ENCODE measurements at regions not wholly inside any gene's neighbourhood (a gene's known extent, or its start where the extent isn't known, plus 50 kb on each side); places are given as distances from the start of the nearest gene placed in this dataset.

GRCh38 chr3:168888781-168889180, 774.7 kb downstream of the MECOM start:
- no peak overlapping the region for H3K23ac ChIP-seq (ENCODE audit: low read length)
- no peak overlapping the region for H3K56ac ChIP-seq (ENCODE audit: low read length)
- no peak overlapping the region for H4K8ac ChIP-seq (ENCODE audit: low read depth, low read length)
- no peak overlapping the region for H3K18ac ChIP-seq (ENCODE audit: low read length)
- no peak overlapping the region for H4K5ac ChIP-seq (ENCODE audit: low read length)
- no peak overlapping the region for H2AK5ac ChIP-seq (ENCODE audit: low read length)
- H3K79me1 ChIP-seq (ENCODE audit: low read length), result no peaks in the 10 kb centered on the region
- H3K27ac ChIP-seq (ENCODE audit: low read depth, low read length), result no peak overlapping the region
- H3K79me2 ChIP-seq (ENCODE audit: control insufficient read depth, insufficient read depth, low read length), result no peaks in the 10 kb centered on the region
- H3K4me2 ChIP-seq (ENCODE audit: low read length), result no peak overlapping the region
- no peaks in the 10 kb centered on the region for H3K27me3 ChIP-seq (ENCODE audit: insufficient read depth, low read length, poor library complexity)
- no peak overlapping the region for H3K9ac ChIP-seq (ENCODE audit: low read length)
- no peak overlapping the region for H2BK120ac ChIP-seq (ENCODE audit: low read depth, low read length)
- H3K4me1 ChIP-seq (ENCODE audit: control insufficient read depth, low read depth, low read length), result no peaks in the 10 kb centered on the region
- no peak overlapping the region for H2BK5ac ChIP-seq (ENCODE audit: low read length)
- H3K36me3 ChIP-seq (ENCODE audit: control insufficient read depth, insufficient read depth, low read length), result no peaks in the 10 kb centered on the region
- H3K4me3 ChIP-seq (ENCODE audit: low read length), result no peak overlapping the region
- WGBS (ENCODE audit: extremely low coverage, insufficient coverage, low lambda C conversion rate), result no CpG with 5 or more reads among the region's 2 CpGs
- H3K4ac ChIP-seq (ENCODE audit: low read depth, low read length), result no peak overlapping the region
- no peak for DNase-seq
- no peak overlapping the region for H2BK15ac ChIP-seq (replicated peaks; ENCODE audit: low read depth)

- H2BK15ac ChIP-seq (replicated peaks; ENCODE audit: low read depth), result no peak overlapping the region
- no peak overlapping the region for H3K56ac ChIP-seq (ENCODE audit: low read length)
- H3K23ac ChIP-seq (ENCODE audit: low read length), result no peak overlapping the region
- no peak overlapping the region for H3K4me3 ChIP-seq (ENCODE audit: low read length)
- H3K18ac ChIP-seq (ENCODE audit: low read length), result no peak overlapping the region
- no peaks in the 10 kb centered on the region for H3K79me1 ChIP-seq (ENCODE audit: low read length)
- H2AK5ac ChIP-seq (ENCODE audit: low read length), result no peak overlapping the region
- no peaks in the 10 kb centered on the region for H3K79me2 ChIP-seq (ENCODE audit: control insufficient read depth, insufficient read depth, low read length)
- no peak overlapping the region for H3K4ac ChIP-seq (ENCODE audit: low read depth, low read length)
- H3K9ac ChIP-seq (ENCODE audit: low read length), result no peak overlapping the region
- H3K27me3 ChIP-seq (ENCODE audit: insufficient read depth, low read length, poor library complexity), result no peaks in the 10 kb centered on the region
- no peak overlapping the region for H3K4me2 ChIP-seq (ENCODE audit: low read length)
- H4K5ac ChIP-seq (ENCODE audit: low read length), result no peak overlapping the region
- H2BK5ac ChIP-seq (ENCODE audit: low read length), result no peak overlapping the region
- H3K27ac ChIP-seq (ENCODE audit: low read depth, low read length), result no peak overlapping the region
- no peak overlapping the region for H2BK120ac ChIP-seq (ENCODE audit: low read depth, low read length)
- no peak overlapping the region for H4K8ac ChIP-seq (ENCODE audit: low read depth, low read length)
- H3K36me3 ChIP-seq (ENCODE audit: control insufficient read depth, insufficient read depth, low read length), result no peaks in the 10 kb centered on the region
- WGBS (ENCODE audit: extremely low coverage, insufficient coverage, low lambda C conversion rate), result no CpG with 5 or more reads among the region's 2 CpGs
- DNase-seq, result no peak
- no peaks in the 10 kb centered on the region for H3K4me1 ChIP-seq (ENCODE audit: control insufficient read depth, low read depth, low read length)
These were observed 778.5 kb downstream of the MECOM start for GRCh38 chr3:168885028-168885427.

DNA sequence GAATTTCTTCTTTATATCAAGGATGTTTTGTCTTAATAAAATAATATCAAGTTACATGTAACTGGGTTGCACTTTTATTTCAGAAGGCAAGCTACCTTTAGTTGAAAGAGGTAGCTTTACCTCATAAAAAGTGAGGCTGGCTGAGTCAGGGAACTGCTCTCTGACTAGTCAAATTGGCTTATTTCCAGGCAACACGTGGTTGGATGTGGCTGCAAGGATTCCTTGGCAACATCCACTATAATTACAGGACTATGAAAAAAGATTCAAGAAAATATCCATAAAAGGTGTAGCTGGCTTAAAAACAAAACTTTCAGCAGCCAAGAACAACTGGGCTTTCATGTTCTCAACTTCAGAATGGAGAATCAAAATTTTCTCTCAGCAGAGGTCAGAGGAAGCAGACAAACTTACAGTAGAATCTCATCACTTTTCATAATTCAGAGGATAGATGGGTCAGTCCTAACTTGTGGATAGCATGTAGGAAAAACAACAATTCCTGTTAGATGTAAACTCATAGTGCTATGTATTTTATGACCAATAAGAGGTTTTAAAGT, 779.1 kb downstream of the MECOM start:
- H3K18ac ChIP-seq (ENCODE audit: low read length), result no peak overlapping the region
- no CpG with 5 or more reads among the region's 1 CpG for WGBS (ENCODE audit: extremely low coverage, insufficient coverage, low lambda C conversion rate)

GRCh38 chr3:168883145-168883544, 780.4 kb downstream of the MECOM start:
- Histone ChIP-seq H4K8ac (ENCODE audit: low read depth, low read length) (no peak overlapping the region), H3K56ac (ENCODE audit: low read length) (no peak overlapping the region), H2BK120ac (ENCODE audit: low read depth, low read length) (no peak overlapping the region), H3K23ac (ENCODE audit: low read length) (no peak overlapping the region), H3K4ac (ENCODE audit: low read depth, low read length) (no peak overlapping the region), H3K4me3 (ENCODE audit: low read length) (no peak overlapping the region), H3K36me3 (ENCODE audit: control insufficient read depth, insufficient read depth, low read length) (no peaks in the 10 kb centered on the region), H3K27me3 (ENCODE audit: insufficient read depth, low read length, poor library complexity) (no peaks in the 10 kb centered on the region), H4K5ac (ENCODE audit: low read length) (no peak overlapping the region), H3K4me2 (ENCODE audit: low read length) (no peak overlapping the region), H3K79me2 (ENCODE audit: control insufficient read depth, insufficient read depth, low read length) (no peaks in the 10 kb centered on the region), H3K27ac (ENCODE audit: low read depth, low read length) (no peak overlapping the region), H3K4me1 (ENCODE audit: control insufficient read depth, low read depth, low read length) (peaks cover under 1% of the 10 kb centered on the region), H3K9ac (ENCODE audit: low read length) (no peak overlapping the region), H2BK5ac (ENCODE audit: low read length) (no peak overlapping the region), H3K79me1 (ENCODE audit: low read length) (no peaks in the 10 kb centered on the region), H2AK5ac (ENCODE audit: low read length) (no peak overlapping the region), H2BK15ac (replicated peaks; ENCODE audit: low read depth) (no peak overlapping the region), H3K18ac (ENCODE audit: low read length) (no peak overlapping the region)
- DNase-seq, result no peak
- WGBS (ENCODE audit: extremely low coverage, insufficient coverage, low lambda C conversion rate), result no CpG with 5 or more reads among the region's 1 CpG

More for the DNA sequence above, 779.1 kb downstream of the MECOM start:
- H3K27ac ChIP-seq (ENCODE audit: low read depth, low read length), result no peak overlapping the region
- no peaks in the 10 kb centered on the region for H3K79me1 ChIP-seq (ENCODE audit: low read length)
- no peaks in the 10 kb centered on the region for H3K79me2 ChIP-seq (ENCODE audit: control insufficient read depth, insufficient read depth, low read length)
- H3K27me3 ChIP-seq (ENCODE audit: insufficient read depth, low read length, poor library complexity), result no peaks in the 10 kb centered on the region
- no peak overlapping the region for H3K4me2 ChIP-seq (ENCODE audit: low read length)
- no peaks in the 10 kb centered on the region for H3K36me3 ChIP-seq (ENCODE audit: control insufficient read depth, insufficient read depth, low read length)
- DNase-seq, result no peak
- no peak overlapping the region for H3K4me3 ChIP-seq (ENCODE audit: low read length)
- no peak overlapping the region for H3K4ac ChIP-seq (ENCODE audit: low read depth, low read length)
- H2AK5ac ChIP-seq (ENCODE audit: low read length), result no peak overlapping the region
- H3K23ac ChIP-seq (ENCODE audit: low read length), result no peak overlapping the region
- no peak overlapping the region for H2BK5ac ChIP-seq (ENCODE audit: low read length)
- no peak overlapping the region for H3K56ac ChIP-seq (ENCODE audit: low read length)
- no peak overlapping the region for H2BK120ac ChIP-seq (ENCODE audit: low read depth, low read length)
- no peak overlapping the region for H2BK15ac ChIP-seq (replicated peaks; ENCODE audit: low read depth)
- H3K4me1 ChIP-seq (ENCODE audit: control insufficient read depth, low read depth, low read length), result no peaks in the 10 kb centered on the region
- H4K8ac ChIP-seq (ENCODE audit: low read depth, low read length), result no peak overlapping the region
- no peak overlapping the region for H4K5ac ChIP-seq (ENCODE audit: low read length)
- H3K9ac ChIP-seq (ENCODE audit: low read length), result no peak overlapping the region

GRCh38 chr3:168881804-168882203, 781.7 kb downstream of the MECOM start:
- Histone ChIP-seq H3K79me2 (ENCODE audit: control insufficient read depth, insufficient read depth, low read length) (no peaks in the 10 kb centered on the region), H3K4me3 (ENCODE audit: low read length) (no peak overlapping the region), H3K23ac (ENCODE audit: low read length) (no peak overlapping the region), H2BK15ac (replicated peaks; ENCODE audit: low read depth) (no peak overlapping the region), H4K8ac (ENCODE audit: low read depth, low read length) (no peak overlapping the region), H3K4ac (ENCODE audit: low read depth, low read length) (no peak overlapping the region), H2AK5ac (ENCODE audit: low read length) (no peak overlapping the region), H3K56ac (ENCODE audit: low read length) (no peak overlapping the region), H3K27me3 (ENCODE audit: insufficient read depth, low read length, poor library complexity) (no peaks in the 10 kb centered on the region), H3K27ac (ENCODE audit: low read depth, low read length) (no peak overlapping the region), H3K4me2 (ENCODE audit: low read length) (no peak overlapping the region), H3K18ac (ENCODE audit: low read length) (no peak overlapping the region), H3K79me1 (ENCODE audit: low read length) (no peaks in the 10 kb centered on the region), H4K5ac (ENCODE audit: low read length) (no peak overlapping the region), H2BK120ac (ENCODE audit: low read depth, low read length) (no peak overlapping the region), H2BK5ac (ENCODE audit: low read length) (no peak overlapping the region), H3K36me3 (ENCODE audit: control insufficient read depth, insufficient read depth, low read length) (no peaks in the 10 kb centered on the region), H3K4me1 (ENCODE audit: control insufficient read depth, low read depth, low read length) (peaks cover 5% of the 10 kb centered on the region), H3K9ac (ENCODE audit: low read length) (no peak overlapping the region)
- no CpG with 5 or more reads among the region's 3 CpGs for WGBS (ENCODE audit: extremely low coverage, insufficient coverage, low lambda C conversion rate)
- no peak for DNase-seq

DNA sequence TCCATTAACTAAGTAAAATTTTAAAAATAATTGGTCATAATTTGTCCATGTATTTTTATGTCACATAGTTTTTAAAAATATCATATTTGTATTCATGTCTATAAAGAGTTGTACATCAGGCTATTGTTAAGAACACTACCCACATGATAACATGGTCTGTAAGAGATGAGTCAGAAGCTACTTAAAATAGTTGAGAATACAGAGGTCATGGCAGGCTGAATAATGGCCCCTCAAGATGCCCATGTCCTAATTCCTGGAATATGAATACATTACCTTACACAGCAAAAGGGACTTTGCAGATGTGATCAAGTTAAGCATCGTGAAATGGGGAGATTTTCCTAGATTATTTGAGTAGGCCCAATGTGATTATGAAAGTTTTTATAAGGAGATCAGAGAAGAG, 782.9 kb upstream of the GOLIM4 start:
- Histone ChIP-seq H3K27me3 (ENCODE audit: insufficient read depth, low read length, poor library complexity) (peaks cover 2% of the 10 kb centered on the region), H3K23ac (ENCODE audit: low read length) (no peak overlapping the region), H3K27ac (ENCODE audit: low read depth, low read length) (no peak overlapping the region), H3K36me3 (ENCODE audit: control insufficient read depth, insufficient read depth, low read length) (no peaks in the 10 kb centered on the region), H3K79me1 (ENCODE audit: low read length) (no peaks in the 10 kb centered on the region), H4K5ac (ENCODE audit: low read length) (no peak overlapping the region), H3K56ac (ENCODE audit: low read length) (no peak overlapping the region), H3K18ac (ENCODE audit: low read length) (no peak overlapping the region), H2BK120ac (ENCODE audit: low read depth, low read length) (no peak overlapping the region), H3K4me2 (ENCODE audit: low read length) (no peak overlapping the region), H3K4me1 (ENCODE audit: control insufficient read depth, low read depth, low read length) (peaks cover 9% of the 10 kb centered on the region), H3K4ac (ENCODE audit: low read depth, low read length) (no peak overlapping the region), H3K9ac (ENCODE audit: low read length) (no peak overlapping the region), H2AK5ac (ENCODE audit: low read length) (no peak overlapping the region), H3K79me2 (ENCODE audit: control insufficient read depth, insufficient read depth, low read length) (no peaks in the 10 kb centered on the region), H4K8ac (ENCODE audit: low read depth, low read length) (no peak overlapping the region), H2BK15ac (replicated peaks; ENCODE audit: low read depth) (no peak overlapping the region), H3K4me3 (ENCODE audit: low read length) (no peak overlapping the region), H2BK5ac (ENCODE audit: low read length) (no peak overlapping the region)
- peak; percentile 22 for DNase-seq
- no CpG with 5 or more reads among the region's 1 CpG for WGBS (ENCODE audit: extremely low coverage, insufficient coverage, low lambda C conversion rate)

All from mesendoderm (in vitro differentiated cells).